ENCODE measurements at regions not wholly inside any gene's neighbourhood (a gene's known extent, or its start where the extent isn't known, plus 50 kb on each side); places are given as distances from the start of the nearest gene placed in this dataset.

GRCh38 chr10:108523016-108523800, 1358.7 kb upstream of the SORCS1 start:
- DNase-seq, result no peak
- no peak for TF ChIP-seq CTCF (IDR thresholded peaks at IDR 0.05)
- Histone ChIP-seq H3K4me1 (no peaks in the 10 kb centered on the region), H3K27me3 (no peaks in the 10 kb centered on the region), H3K36me3 (no peaks in the 10 kb centered on the region), H3K4me3 (no peak overlapping the region), H3K9me3 (no peaks in the 10 kb centered on the region), H3K27ac (no peak overlapping the region)
- intact Hi-C loops (cut with DNase I; ENCODE audit: low total_unique reads), result no loop called here

- Histone ChIP-seq H3K9me3 (no peaks in the 10 kb centered on the region), H3K36me3 (no peaks in the 10 kb centered on the region), H3K4me3 (no peak overlapping the region), H3K27ac (no peak overlapping the region), H3K27me3 (no peaks in the 10 kb centered on the region), H3K4me1 (no peaks in the 10 kb centered on the region)
- TF ChIP-seq CTCF (IDR thresholded peaks at IDR 0.05), result no peak
- DNase-seq, result no peak
- intact Hi-C loops (cut with DNase I; ENCODE audit: low total_unique reads), result no loop called here
These were observed 1357.5 kb upstream of the SORCS1 start for GRCh38 chr10:108521827-108522492.

GRCh38 chr10:108515821-108516220, 1351.3 kb upstream of the SORCS1 start:
- no peaks in the 10 kb centered on the region for H3K9me3 ChIP-seq
- H3K36me3 ChIP-seq, result no peaks in the 10 kb centered on the region
- H3K27ac ChIP-seq, result no peak overlapping the region
- H3K27me3 ChIP-seq, result no peaks in the 10 kb centered on the region
- DNase-seq, result no peak
- intact Hi-C loops (cut with DNase I; ENCODE audit: low total_unique reads), result no loop called here
- H3K4me1 ChIP-seq, result no peaks in the 10 kb centered on the region
- TF ChIP-seq CTCF (IDR thresholded peaks at IDR 0.05), result no peak
- H3K4me3 ChIP-seq, result no peak overlapping the region

GRCh38 chr10:108500396-108500795, 1335.9 kb upstream of the SORCS1 start:
- H3K4me1 ChIP-seq, result no peaks in the 10 kb centered on the region
- H3K4me3 ChIP-seq, result no peak overlapping the region
- DNase-seq, result no peak
- no peak for TF ChIP-seq CTCF (IDR thresholded peaks at IDR 0.05)
- peaks cover 0 to 14% (median 0%) of the 10 kb centered on the region in 3 donors for H3K9me3 ChIP-seq
- no peaks in the 10 kb centered on the region for H3K27me3 ChIP-seq
- no peaks in the 10 kb centered on the region for H3K36me3 ChIP-seq
- intact Hi-C loops (cut with DNase I; ENCODE audit: low total_unique reads), result no loop called here
- H3K27ac ChIP-seq, result no peak overlapping the region

GRCh38 chr10:108496106-108496505, 1331.6 kb upstream of the SORCS1 start:
- H3K27ac ChIP-seq, result no peak overlapping the region
- no peaks in the 10 kb centered on the region for H3K4me1 ChIP-seq
- H3K9me3 ChIP-seq, result no peaks in the 10 kb centered on the region
- no peaks in the 10 kb centered on the region for H3K27me3 ChIP-seq
- no peak overlapping the region for H3K4me3 ChIP-seq
- no peak for DNase-seq
- intact Hi-C loops (cut with DNase I; ENCODE audit: low total_unique reads), result no loop called here
- no peak for TF ChIP-seq CTCF (IDR thresholded peaks at IDR 0.05)
- H3K36me3 ChIP-seq, result no peaks in the 10 kb centered on the region
